WERI-Rb-1 (cell line): ENCODE measurements at regions not wholly inside any gene's neighbourhood (a gene's known extent, or its start where the extent isn't known, plus 50 kb on each side); places are given as distances from the start of the nearest gene placed in this dataset.
A peak's percentile ranks its signal among the peaks of the same experiment; 100 is the strongest.

ENCODE experiments used
- DNase-seq: peaks from one replicate; pipeline ENCODE4 v3.0.0-alpha.2; 2020
- H3K27ac ChIP-seq: fragments of 250-450 bp; sonication (Bioruptor Pico); 2 replicates; pipeline ENCODE4 v1.5.1; 2020; ENCODE audit warnings: mild to moderate bottlenecking, moderate library complexity
- H3K27me3 ChIP-seq: fragments of 250-450 bp; sonication (Bioruptor Pico); 2 replicates; pipeline ENCODE4 v1.5.1; 2021; ENCODE audit warnings: mild to moderate bottlenecking, low read depth, moderate library complexity; ENCODE audit not compliant: insufficient read depth, severe bottlenecking
- H3K36me3 ChIP-seq: fragments of 250-450 bp; sonication (Bioruptor Pico); 2 replicates; pipeline ENCODE4 v1.5.1; 2020; ENCODE audit warnings: mild to moderate bottlenecking, moderate library complexity
- H3K4me3 ChIP-seq: 2 replicates; pipeline ENCODE4 v1.5.1; 2011; ENCODE audit warnings: low read depth, mild to moderate bottlenecking, control low read depth, low read length
- H3K9me3 ChIP-seq: fragments of 250-450 bp; sonication (Bioruptor Pico); 2 replicates; pipeline ENCODE4 v1.5.1; 2021; ENCODE audit warnings: mild to moderate bottlenecking, moderate library complexity; ENCODE audit not compliant: severe bottlenecking
- CTCF ChIP-seq: IDR thresholded peaks from 2 replicates; pipeline ENCODE4 v1.5.1; 2011; ENCODE audit warnings: low read depth, mild to moderate bottlenecking, control low read depth, inconsistent platforms, low read length

GRCh38 chr16:66293207-66293735, 73.2 kb upstream of the CDH5 start:
- DNase-seq, result no peak
- Histone ChIP-seq H3K4me3 (no peak overlapping the region), H3K27me3 (no peaks in the 10 kb centered on the region), H3K36me3 (no peaks in the 10 kb centered on the region), H3K9me3 (no peaks in the 10 kb centered on the region), H3K27ac (no peak overlapping the region)
- TF ChIP-seq CTCF, result no peak

- TF ChIP-seq CTCF, result no peak
Observed at GRCh38 chr16:66292241-66292935, 74.1 kb upstream of the CDH5 start.

GRCh38 chr16:66291833-66292232, 74.7 kb upstream of the CDH5 start:
- no peak for DNase-seq
- Histone ChIP-seq H3K9me3 (no peaks in the 10 kb centered on the region), H3K4me3 (no peak overlapping the region), H3K27me3 (no peaks in the 10 kb centered on the region), H3K36me3 (no peaks in the 10 kb centered on the region), H3K27ac (no peak overlapping the region)
- TF ChIP-seq CTCF, result no peak

More at GRCh38 chr16:66292241-66292935, 74.1 kb upstream of the CDH5 start:
- Histone ChIP-seq H3K27ac (no peak overlapping the region; the same call in 1 of the 2 replicates), H3K4me3 (no peak overlapping the region), H3K27me3 (no peaks in the 10 kb centered on the region), H3K36me3 (no peaks in the 10 kb centered on the region), H3K9me3 (no peaks in the 10 kb centered on the region)
- peak; percentile 90 for DNase-seq

- Histone ChIP-seq H3K27me3 (no peaks in the 10 kb centered on the region), H3K36me3 (no peaks in the 10 kb centered on the region), H3K4me3 (no peak overlapping the region), H3K27ac (no peak overlapping the region), H3K9me3 (no peaks in the 10 kb centered on the region)
- no peak for DNase-seq
- no peak for TF ChIP-seq CTCF
Observed at GRCh38 chr16:66290431-66290830, 76.1 kb upstream of the CDH5 start.

- DNase-seq, result no peak
- Histone ChIP-seq H3K36me3 (no peaks in the 10 kb centered on the region), H3K4me3 (no peak overlapping the region), H3K9me3 (no peaks in the 10 kb centered on the region), H3K27me3 (no peaks in the 10 kb centered on the region), H3K27ac (no peak overlapping the region)
- no peak for TF ChIP-seq CTCF
Observed at GRCh38 chr16:66289986-66290385, 76.5 kb upstream of the CDH5 start.
